ENCODE measurements at regions not wholly inside any gene's neighbourhood (a gene's known extent, or its start where the extent isn't known, plus 50 kb on each side); places are given as distances from the start of the nearest gene placed in this dataset.

GRCh38 chr1:222204475-222204874 lies 343.4 kb downstream of the HHIPL2 start:
- no peak overlapping the region for H3K27ac ChIP-seq (ENCODE audit: low read length)
- no peaks in the 10 kb centered on the region for H3K4me1 ChIP-seq (ENCODE audit: low read length)
- peaks cover under 1% of the 10 kb centered on the region; the same call in 1 of the 2 replicates for H3K27me3 ChIP-seq (ENCODE audit: low read depth, low read length)
- no peaks in the 10 kb centered on the region for H4K20me1 ChIP-seq (ENCODE audit: insufficient read depth, low read length)
- H3K9ac ChIP-seq (ENCODE audit: low read length): no peak overlapping the region
- H3K36me3 ChIP-seq (replicated peaks; ENCODE audit: low read depth, low read length): no peaks in the 10 kb centered on the region
- H3K4me2 ChIP-seq (ENCODE audit: low read length): no peak overlapping the region
- H3K9me3 ChIP-seq (ENCODE audit: insufficient read depth, low read length): no peaks in the 10 kb centered on the region
- H2AFZ ChIP-seq (ENCODE audit: low read depth, low read length): no peak overlapping the region
- TF ChIP-seq CTCF (IDR thresholded peaks at IDR 0.05; ENCODE audit: low read depth, low read length) (no peak), EZH2phosphoT487 (IDR thresholded peaks at IDR 0.05; ENCODE audit: low read depth) (no peak)
- H3K79me2 ChIP-seq (ENCODE audit: low read length): no peaks in the 10 kb centered on the region
- H3K4me3 ChIP-seq (ENCODE audit: low read length): no peak overlapping the region

GRCh38 chr1:222202831-222203230 lies 345.1 kb downstream of the HHIPL2 start:
- Histone ChIP-seq H3K4me2 (ENCODE audit: low read length) (no peak overlapping the region), H3K36me3 (replicated peaks; ENCODE audit: low read depth, low read length) (no peaks in the 10 kb centered on the region), H3K27me3 (ENCODE audit: low read depth, low read length) (peaks cover 10% of the 10 kb centered on the region; the same call in 1 of the 2 replicates), H3K4me1 (ENCODE audit: low read length) (no peaks in the 10 kb centered on the region), H4K20me1 (ENCODE audit: insufficient read depth, low read length) (no peaks in the 10 kb centered on the region), H3K9ac (ENCODE audit: low read length) (no peak overlapping the region), H3K79me2 (ENCODE audit: low read length) (no peaks in the 10 kb centered on the region), H3K27ac (ENCODE audit: low read length) (no peak overlapping the region), H3K4me3 (ENCODE audit: low read length) (no peak overlapping the region), H2AFZ (ENCODE audit: low read depth, low read length) (no peak overlapping the region), H3K9me3 (ENCODE audit: insufficient read depth, low read length) (no peaks in the 10 kb centered on the region)
- TF ChIP-seq EZH2phosphoT487 (IDR thresholded peaks at IDR 0.05; ENCODE audit: low read depth) (no peak), CTCF (IDR thresholded peaks at IDR 0.05; ENCODE audit: low read depth, low read length) (no peak)

- H3K9ac ChIP-seq (ENCODE audit: low read length): no peak overlapping the region
- no peaks in the 10 kb centered on the region for H3K4me1 ChIP-seq (ENCODE audit: low read length)
- TF ChIP-seq EZH2phosphoT487 (IDR thresholded peaks at IDR 0.05; ENCODE audit: low read depth): no peak
- no peak for TF ChIP-seq CTCF (IDR thresholded peaks at IDR 0.05; ENCODE audit: low read depth, low read length)
- H3K27me3 ChIP-seq (ENCODE audit: low read depth, low read length): peaks cover 10% of the 10 kb centered on the region; the same call in 1 of the 2 replicates
- H3K4me3 ChIP-seq (ENCODE audit: low read length): no peak overlapping the region
- no peaks in the 10 kb centered on the region for H3K36me3 ChIP-seq (replicated peaks; ENCODE audit: low read depth, low read length)
- H4K20me1 ChIP-seq (ENCODE audit: insufficient read depth, low read length): no peaks in the 10 kb centered on the region
- no peak overlapping the region for H3K27ac ChIP-seq (ENCODE audit: low read length)
- no peaks in the 10 kb centered on the region for H3K9me3 ChIP-seq (ENCODE audit: insufficient read depth, low read length)
- no peak overlapping the region for H3K4me2 ChIP-seq (ENCODE audit: low read length)
- H3K79me2 ChIP-seq (ENCODE audit: low read length): no peaks in the 10 kb centered on the region
- H2AFZ ChIP-seq (ENCODE audit: low read depth, low read length): no peak overlapping the region
These were observed 351.2 kb downstream of the HHIPL2 start for GRCh38 chr1:222196736-222197135.

- Histone ChIP-seq H4K20me1 (ENCODE audit: insufficient read depth, low read length) (no peaks in the 10 kb centered on the region), H3K9ac (ENCODE audit: low read length) (no peak overlapping the region), H2AFZ (ENCODE audit: low read depth, low read length) (no peak overlapping the region), H3K79me2 (ENCODE audit: low read length) (no peaks in the 10 kb centered on the region), H3K4me3 (ENCODE audit: low read length) (no peak overlapping the region), H3K36me3 (replicated peaks; ENCODE audit: low read depth, low read length) (no peaks in the 10 kb centered on the region), H3K4me1 (ENCODE audit: low read length) (no peaks in the 10 kb centered on the region), H3K27me3 (ENCODE audit: low read depth, low read length) (peaks cover 10% of the 10 kb centered on the region; the same call in 1 of the 2 replicates), H3K9me3 (ENCODE audit: insufficient read depth, low read length) (no peaks in the 10 kb centered on the region; the same call in 1 of the 2 replicates), H3K27ac (ENCODE audit: low read length) (no peak overlapping the region), H3K4me2 (ENCODE audit: low read length) (no peak overlapping the region)
- TF ChIP-seq EZH2phosphoT487 (IDR thresholded peaks at IDR 0.05; ENCODE audit: low read depth): no peak
- TF ChIP-seq CTCF (IDR thresholded peaks at IDR 0.05; ENCODE audit: low read depth, low read length): no peak
These were observed 351.6 kb downstream of the HHIPL2 start for GRCh38 chr1:222196288-222196687.
